GM12864 (cell line): ENCODE measurements at regions not wholly inside any gene's neighbourhood (a gene's known extent, or its start where the extent isn't known, plus 50 kb on each side); places are given as distances from the start of the nearest gene placed in this dataset.

Experiments used
- DNase-seq: peaks from one replicate; pipeline ENCODE4 v3.0.0-alpha.2; 2011; ENCODE audit warnings: low read depth
- H3K4me3 ChIP-seq: 2 replicates; pipeline ENCODE4 v1.5.1; 2011; ENCODE audit warnings: mild to moderate bottlenecking, low read depth, low read length, control low read depth
- CTCF ChIP-seq: IDR thresholded peaks from 2 replicates; pipeline ENCODE4 v1.5.1; 2011; ENCODE audit warnings: low read depth, mild to moderate bottlenecking, moderate library complexity, low read length, control low read depth, inconsistent platforms; ENCODE audit errors: missing control alignments

DNA sequence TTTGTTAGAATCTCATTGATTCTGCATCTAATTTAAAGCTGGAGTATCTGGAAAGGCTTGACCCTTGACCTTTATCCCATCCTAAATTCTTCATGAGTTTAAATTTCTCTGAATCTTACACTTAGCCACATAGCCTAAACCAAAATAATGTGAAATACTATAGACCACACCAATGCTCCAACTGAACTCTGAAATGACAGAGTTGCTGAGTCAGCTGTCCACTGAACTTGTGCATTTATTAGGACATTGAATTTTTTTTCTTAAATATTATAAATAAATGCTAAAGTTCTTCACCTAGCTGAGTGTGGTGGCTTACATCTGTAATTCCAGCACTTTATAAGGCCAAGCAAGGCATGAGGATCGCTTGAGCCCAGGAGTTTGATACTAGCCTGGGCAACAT lies 390.9 kb upstream of the PFKP start:
- no peak for TF ChIP-seq CTCF
- DNase-seq, result no peak
- no peak overlapping the region for H3K4me3 ChIP-seq

- TF ChIP-seq CTCF, result no peak
- no peak overlapping the region for H3K4me3 ChIP-seq
- no peak for DNase-seq
Measured at GRCh38 chr10:2674451-2674850, 392.9 kb upstream of the PFKP start.

DNA sequence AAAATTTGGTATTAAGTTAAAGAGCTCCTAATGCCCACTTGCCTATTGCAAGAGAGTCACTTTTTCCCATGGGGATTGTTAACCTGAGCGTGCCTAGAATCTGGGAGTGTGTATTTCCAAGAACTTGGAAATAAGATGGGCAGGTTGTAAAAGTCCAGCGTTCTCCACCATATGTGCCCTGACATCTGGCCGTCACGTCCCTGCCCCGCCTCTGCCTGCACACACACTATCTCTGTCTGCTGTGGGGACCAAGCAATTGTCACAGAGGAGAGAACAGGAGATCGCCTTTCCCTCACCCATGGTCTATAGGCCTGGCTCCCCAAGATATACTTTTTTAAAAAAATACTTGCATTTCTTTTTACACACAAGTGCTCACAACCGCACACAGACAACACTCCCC lies 396.5 kb upstream of the PFKP start:
- no peak overlapping the region for H3K4me3 ChIP-seq
- no peak for TF ChIP-seq CTCF
- no peak for DNase-seq

- no peak for DNase-seq
- no peak for TF ChIP-seq CTCF
- no peak overlapping the region for H3K4me3 ChIP-seq
Measured at GRCh38 chr10:2665772-2666171, 401.6 kb upstream of the PFKP start.

- no peak for TF ChIP-seq CTCF
- DNase-seq, result no peak
Measured at GRCh38 chr10:2660276-2660675, 407.1 kb upstream of the PFKP start.

DNA sequence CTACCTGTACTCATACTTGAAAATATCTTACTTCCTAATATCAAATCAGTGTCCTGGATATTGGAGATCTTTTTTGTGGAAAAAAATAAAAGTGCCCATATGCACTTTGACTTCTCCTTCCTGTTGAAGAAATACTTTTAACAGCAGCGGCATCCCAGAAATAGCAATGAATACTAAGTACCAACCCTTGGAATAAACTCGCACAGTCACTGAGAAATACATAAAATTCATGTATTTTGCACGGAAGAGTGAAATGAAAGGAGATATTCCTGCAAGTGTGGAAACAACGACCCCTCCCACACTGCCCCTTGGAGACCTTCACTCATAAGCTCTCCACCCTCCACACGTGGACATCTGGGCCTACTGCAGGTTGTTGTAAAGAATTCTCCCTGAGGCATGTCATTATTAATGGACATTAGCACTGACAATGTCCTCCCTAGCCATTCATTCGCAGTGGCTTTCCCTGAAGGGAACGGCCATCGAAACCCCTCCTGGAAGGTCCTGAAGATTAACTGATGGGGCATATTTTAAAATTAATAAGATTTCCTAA lies 407.6 kb upstream of the PFKP start:
- no peak for DNase-seq
- no peak overlapping the region for H3K4me3 ChIP-seq
- TF ChIP-seq CTCF, result no peak

More at GRCh38 chr10:2660276-2660675, 407.1 kb upstream of the PFKP start:
- no peak overlapping the region for H3K4me3 ChIP-seq

DNA sequence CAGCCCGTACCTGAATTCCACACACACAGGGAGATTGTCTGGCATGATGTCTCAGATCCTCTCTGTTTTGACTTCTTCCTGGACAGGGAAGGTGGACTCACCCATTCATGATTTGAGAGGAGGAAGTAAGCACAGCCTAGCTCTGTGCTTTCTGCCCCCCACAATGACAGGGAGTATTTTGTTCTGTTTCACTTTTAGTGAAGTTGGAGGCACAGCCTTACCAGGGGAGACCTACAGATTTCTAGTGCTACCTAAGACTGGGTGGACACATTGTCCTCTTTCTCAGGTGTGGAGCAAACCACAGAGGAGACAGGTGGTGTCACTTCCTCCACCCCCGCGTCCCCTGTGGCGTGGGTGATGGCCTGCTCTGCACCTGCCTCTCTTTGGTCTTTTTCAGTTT lies 408.6 kb upstream of the PFKP start:
- no peak for DNase-seq
- no peak overlapping the region for H3K4me3 ChIP-seq
- TF ChIP-seq CTCF, result no peak
